ENCODE measurements at regions not wholly inside any gene's neighbourhood (a gene's known extent, or its start where the extent isn't known, plus 50 kb on each side); places are given as distances from the start of the nearest gene placed in this dataset.

DNA sequence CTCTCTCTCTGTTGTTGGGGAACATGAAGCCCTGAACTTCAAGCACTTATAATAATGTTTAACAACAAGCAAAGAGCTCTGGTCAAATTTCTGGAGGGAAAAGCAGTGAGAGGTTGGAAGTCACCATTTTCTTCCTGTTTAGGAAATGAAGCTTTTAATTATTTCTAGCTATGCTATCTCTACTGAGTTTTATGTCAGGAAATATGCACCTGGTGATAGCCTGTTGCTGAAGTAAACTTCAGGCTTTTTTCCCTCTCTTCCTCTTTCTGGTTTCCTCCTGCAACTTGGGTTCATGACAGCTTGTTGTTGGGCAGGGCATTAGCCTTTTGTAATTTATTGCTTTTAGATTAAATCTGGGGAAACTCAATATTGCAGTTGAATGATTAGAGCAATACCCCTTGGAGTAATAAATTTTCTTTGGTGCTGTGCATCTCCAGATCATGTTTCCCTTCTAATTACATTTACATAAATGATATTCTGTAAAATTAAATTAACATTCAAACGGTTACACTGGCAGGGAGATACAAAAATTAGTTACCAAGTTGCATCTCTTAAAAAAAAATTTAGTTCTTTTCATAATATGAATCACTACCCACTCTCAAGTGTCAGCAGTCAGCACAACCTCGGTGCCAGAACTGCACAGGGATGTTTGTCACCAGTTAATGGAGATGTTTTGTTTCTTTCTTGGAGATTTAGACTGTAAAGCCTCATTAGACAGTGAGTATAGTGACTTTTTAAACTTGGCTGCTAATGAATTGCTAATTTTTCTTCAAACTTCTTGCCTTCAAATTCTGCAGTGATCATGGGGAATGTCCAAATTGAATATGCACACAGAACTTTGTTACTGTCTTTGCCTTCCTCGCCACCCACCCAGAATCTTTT is 466.6 kb upstream of the ETAA1 start:
- H3K27me3 ChIP-seq (replicated peaks), result no peaks in the 10 kb centered on the region
- no peaks in the 10 kb centered on the region for H3K36me3 ChIP-seq (replicated peaks)
- no peak for DNase-seq
- H3K4me3 ChIP-seq (ENCODE audit: low read depth, low read length), result no peak overlapping the region
- in situ Hi-C loops (cut with HindIII; ENCODE audit: low pct_ligation_motif_present, low sequenced_read_pairs), result no loop called here
- TF ChIP-seq, protein P1, sequence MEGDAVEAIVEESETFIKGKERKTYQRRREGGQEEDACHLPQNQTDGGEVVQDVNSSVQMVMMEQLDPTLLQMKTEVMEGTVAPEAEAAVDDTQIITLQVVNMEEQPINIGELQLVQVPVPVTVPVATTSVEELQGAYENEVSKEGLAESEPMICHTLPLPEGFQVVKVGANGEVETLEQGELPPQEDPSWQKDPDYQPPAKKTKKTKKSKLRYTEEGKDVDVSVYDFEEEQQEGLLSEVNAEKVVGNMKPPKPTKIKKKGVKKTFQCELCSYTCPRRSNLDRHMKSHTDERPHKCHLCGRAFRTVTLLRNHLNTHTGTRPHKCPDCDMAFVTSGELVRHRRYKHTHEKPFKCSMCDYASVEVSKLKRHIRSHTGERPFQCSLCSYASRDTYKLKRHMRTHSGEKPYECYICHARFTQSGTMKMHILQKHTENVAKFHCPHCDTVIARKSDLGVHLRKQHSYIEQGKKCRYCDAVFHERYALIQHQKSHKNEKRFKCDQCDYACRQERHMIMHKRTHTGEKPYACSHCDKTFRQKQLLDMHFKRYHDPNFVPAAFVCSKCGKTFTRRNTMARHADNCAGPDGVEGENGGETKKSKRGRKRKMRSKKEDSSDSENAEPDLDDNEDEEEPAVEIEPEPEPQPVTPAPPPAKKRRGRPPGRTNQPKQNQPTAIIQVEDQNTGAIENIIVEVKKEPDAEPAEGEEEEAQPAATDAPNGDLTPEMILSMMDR (IDR thresholded peaks at IDR 0.05; ENCODE audit: low read depth, low read length, missing control alignments), result no peak
- no peak overlapping the region for H3K27ac ChIP-seq

DNA sequence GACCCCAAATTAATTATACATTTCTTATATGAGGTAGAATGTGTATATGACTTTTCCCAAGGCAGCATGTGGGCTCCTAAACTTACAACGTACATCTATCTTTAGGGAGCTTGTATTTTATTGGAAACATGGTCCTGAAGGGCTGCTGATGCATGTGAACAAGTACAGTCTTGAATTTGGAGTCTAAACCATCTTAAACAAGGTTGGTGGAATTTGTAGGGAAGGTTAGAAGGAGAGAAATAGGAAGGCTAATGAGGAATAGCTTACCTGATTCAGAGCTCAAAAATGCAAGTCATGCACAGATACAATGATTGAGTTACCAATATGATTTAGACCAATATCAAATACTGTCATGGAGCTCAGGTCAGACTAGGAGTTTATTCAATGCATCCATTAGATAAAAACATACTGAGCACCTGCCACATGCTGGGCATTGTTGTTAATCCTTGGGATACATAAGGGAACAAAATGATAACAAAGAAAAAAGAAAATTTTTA is 458.6 kb upstream of the ETAA1 start:
- in situ Hi-C loops (cut with HindIII; ENCODE audit: low pct_ligation_motif_present, low sequenced_read_pairs), result no loop called here
- no peak for DNase-seq
- Histone ChIP-seq H3K27ac (no peak overlapping the region), H3K36me3 (replicated peaks) (no peaks in the 10 kb centered on the region), H3K27me3 (replicated peaks) (no peaks in the 10 kb centered on the region), H3K4me3 (ENCODE audit: low read depth, low read length) (no peak overlapping the region)
- TF ChIP-seq, protein P1 (IDR thresholded peaks at IDR 0.05; ENCODE audit: low read depth, low read length, missing control alignments), result no peak

DNA sequence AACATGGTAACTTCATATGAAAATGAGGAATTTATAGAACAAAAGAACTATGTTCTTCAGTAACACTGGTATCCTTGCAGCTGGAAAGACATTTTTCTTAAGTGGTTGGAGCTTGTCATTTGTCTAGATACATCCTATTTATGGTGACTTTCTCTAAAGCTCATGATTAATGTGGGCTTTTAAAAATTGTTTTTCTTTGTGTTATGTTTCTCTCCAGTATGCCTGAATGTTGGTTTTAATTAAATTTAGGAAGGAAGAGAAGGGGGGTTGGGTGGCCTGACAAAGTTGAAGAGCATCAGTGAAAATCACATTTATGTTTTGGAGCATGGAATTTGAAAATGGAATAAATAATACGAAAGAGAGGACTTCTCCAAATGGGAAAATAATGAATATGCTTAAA is 457.1 kb upstream of the ETAA1 start:
- TF ChIP-seq, protein P1 (IDR thresholded peaks at IDR 0.05; ENCODE audit: low read depth, low read length, missing control alignments), result no peak
- Histone ChIP-seq H3K27me3 (replicated peaks) (no peaks in the 10 kb centered on the region), H3K36me3 (replicated peaks) (no peaks in the 10 kb centered on the region), H3K27ac (no peak overlapping the region), H3K4me3 (ENCODE audit: low read depth, low read length) (no peak overlapping the region)
- in situ Hi-C loops (cut with HindIII; ENCODE audit: low pct_ligation_motif_present, low sequenced_read_pairs), result no loop called here
- DNase-seq, result no peak

DNA sequence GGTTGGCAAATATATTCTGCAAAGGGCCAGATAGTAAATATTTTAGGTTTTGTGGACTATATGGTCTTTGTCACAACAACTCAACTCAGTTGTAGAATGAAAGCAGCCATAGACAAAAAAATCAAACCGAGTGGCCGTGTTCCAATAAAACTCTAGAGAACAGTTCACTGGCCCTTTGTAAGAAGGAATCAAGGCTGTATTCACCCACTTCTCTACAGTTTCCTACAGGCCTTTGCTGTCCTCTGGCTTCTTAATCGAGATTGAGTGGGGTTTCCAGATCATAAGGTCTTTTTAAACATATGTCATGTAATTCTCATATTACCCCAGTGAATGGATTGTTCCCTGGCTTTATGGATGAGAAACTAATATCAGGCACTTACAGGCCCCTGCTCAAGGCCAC is 448.9 kb upstream of the ETAA1 start:
- no peak for DNase-seq
- TF ChIP-seq, protein P1 (IDR thresholded peaks at IDR 0.05; ENCODE audit: low read depth, low read length, missing control alignments), result no peak
- in situ Hi-C loops (cut with HindIII; ENCODE audit: low pct_ligation_motif_present, low sequenced_read_pairs), result no loop called here

DNA sequence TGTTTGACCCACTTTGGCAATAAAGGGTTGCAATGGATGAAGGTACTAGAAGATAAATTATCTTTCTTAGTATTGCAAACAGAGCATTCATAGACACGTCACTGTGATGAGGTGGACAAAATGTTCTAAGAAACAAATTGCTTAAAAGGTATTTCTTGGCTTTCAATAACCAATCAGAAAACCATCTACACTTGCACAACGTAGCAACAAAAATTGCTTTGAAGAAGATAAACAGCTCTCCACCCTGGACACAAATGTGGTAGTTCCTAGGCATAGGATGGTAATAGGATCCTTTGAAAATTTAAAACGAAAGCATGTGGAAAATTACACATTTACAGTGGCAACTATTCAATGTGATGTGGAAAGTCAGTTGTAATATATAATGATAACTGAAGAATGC is 439.9 kb upstream of the ETAA1 start:
- H3K27ac ChIP-seq, result no peak overlapping the region
- in situ Hi-C loops (cut with HindIII; ENCODE audit: low pct_ligation_motif_present, low sequenced_read_pairs), result no loop called here
- TF ChIP-seq, protein P1 (IDR thresholded peaks at IDR 0.05; ENCODE audit: low read depth, low read length, missing control alignments), result no peak
- no peaks in the 10 kb centered on the region for H3K36me3 ChIP-seq (replicated peaks)
- H3K4me3 ChIP-seq (ENCODE audit: low read depth, low read length), result no peak overlapping the region
- no peak for DNase-seq
- no peaks in the 10 kb centered on the region for H3K27me3 ChIP-seq (replicated peaks)

More for the DNA sequence above, 448.9 kb upstream of the ETAA1 start:
- no peaks in the 10 kb centered on the region for H3K27me3 ChIP-seq (replicated peaks)
- no peak overlapping the region for H3K27ac ChIP-seq
- H3K4me3 ChIP-seq (ENCODE audit: low read depth, low read length), result no peak overlapping the region
- no peaks in the 10 kb centered on the region for H3K36me3 ChIP-seq (replicated peaks)
